GM18868 (cell line): ENCODE measurements at regions not wholly inside any gene's neighbourhood (a gene's known extent, or its start where the extent isn't known, plus 50 kb on each side); places are given as distances from the start of the nearest gene placed in this dataset.
A peak's percentile ranks its signal among the peaks of the same experiment; 100 is the strongest.
"Not testable (repeated sequence)": the region's sequence is repeated elsewhere in the genome, so short reads cannot be mapped to it uniquely, and the experiment has no call there.

Source experiments
- ATAC-seq: cut with Tn5 transposase; IDR thresholded peaks from one replicate; pipeline ENCODE4 v1.9.1; 2021; ENCODE audit warnings: mild to moderate bottlenecking, moderate library complexity; ENCODE audit not compliant: unreplicated experiment

DNA sequence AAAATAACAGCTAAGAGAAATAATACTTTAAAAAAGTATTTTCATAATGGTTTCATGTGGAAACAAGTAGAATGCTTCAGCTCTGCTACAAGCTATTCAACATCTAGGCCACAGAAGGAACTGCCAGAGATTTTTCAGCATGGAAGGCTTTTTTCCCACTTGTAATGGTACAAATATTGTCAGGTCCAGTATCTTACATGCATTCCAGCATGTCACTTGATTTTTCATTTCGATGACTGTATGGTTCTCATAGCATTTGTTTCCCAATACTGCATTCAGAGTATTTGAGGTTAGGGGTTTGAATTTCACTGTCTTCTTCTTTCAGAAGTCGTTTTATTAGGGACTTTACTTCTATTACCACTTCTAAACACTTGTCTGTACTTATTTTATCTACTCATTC is 1701.5 kb upstream of the FLRT2 start:
- no peak for ATAC-seq

DNA sequence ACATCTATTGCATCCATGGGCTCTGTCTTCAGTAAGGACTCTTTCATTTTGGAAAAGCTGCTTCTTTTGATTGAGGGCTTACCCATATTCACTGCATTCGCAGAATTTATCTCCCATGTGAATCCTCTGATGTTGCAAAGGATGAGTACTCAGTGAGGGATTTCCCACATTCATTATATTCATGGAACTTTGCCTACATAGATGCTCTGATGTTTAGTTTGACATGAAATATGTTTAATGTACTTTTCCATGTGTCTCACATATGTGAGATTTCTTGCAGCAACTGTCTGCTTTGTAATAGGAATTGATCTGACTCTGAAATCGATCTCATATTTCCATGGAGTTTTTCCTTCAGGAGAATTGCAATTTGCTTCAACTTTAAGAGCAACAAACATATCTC is 1699.6 kb upstream of the FLRT2 start:
- no peak for ATAC-seq

DNA sequence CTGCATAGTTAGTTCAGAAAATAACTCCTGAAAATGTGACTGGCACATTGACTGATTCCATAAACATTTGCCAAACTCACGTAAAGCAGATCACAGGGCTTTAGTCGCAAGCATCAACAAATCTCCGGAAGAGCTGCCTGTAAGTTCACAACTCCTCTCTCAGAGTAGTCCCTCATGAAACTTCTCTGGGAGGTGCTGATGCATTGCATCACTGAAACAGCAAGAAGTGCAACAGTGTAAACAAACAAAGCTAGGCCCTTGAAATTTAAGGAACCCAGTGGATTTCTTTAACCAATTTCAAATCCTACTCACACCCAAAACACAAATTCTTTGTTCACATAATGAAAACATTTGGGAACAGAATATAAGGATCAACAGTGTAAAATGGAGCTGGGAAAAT is 1691.7 kb upstream of the FLRT2 start:
- no peak for ATAC-seq

DNA sequence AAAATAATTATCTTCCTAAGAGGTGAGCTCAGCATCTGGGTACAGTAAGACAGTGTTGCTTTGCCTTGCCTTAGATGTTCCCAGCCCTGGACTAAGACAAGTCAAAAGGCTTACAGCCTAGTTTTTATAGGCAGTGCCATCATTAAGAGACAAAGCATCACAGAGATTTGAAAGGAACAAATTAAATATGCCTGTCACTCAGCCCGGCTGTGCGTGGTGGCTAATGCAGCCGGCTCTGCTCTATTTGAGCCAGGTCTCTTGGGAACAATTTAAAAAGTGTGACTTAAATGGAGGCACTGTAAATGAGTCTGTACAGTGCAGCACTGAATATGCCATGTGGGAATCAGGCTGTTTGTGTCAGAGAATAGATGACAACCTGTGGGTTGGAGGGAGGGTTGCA is 1687.4 kb upstream of the FLRT2 start:
- ATAC-seq = no peak

DNA sequence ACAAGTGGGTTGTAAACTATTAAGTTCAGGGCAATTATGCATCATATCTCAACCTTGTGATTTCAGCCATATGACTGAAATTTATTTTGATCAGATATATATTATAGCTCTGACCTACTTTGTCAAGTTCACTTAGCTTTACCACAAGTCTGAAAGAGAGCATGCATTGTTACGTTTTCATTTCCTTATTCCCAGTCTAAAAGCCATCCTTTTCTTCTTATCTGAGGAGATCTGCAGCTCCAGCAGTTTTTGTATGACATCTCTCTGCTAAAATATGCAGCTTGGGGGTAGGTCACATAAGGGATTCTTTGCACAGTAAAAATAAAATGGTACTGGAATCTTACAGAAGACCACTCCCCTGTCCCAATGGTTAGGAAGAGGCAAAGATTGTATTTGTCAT is 1682.8 kb upstream of the FLRT2 start:
- ATAC-seq = peak; percentile 68

DNA sequence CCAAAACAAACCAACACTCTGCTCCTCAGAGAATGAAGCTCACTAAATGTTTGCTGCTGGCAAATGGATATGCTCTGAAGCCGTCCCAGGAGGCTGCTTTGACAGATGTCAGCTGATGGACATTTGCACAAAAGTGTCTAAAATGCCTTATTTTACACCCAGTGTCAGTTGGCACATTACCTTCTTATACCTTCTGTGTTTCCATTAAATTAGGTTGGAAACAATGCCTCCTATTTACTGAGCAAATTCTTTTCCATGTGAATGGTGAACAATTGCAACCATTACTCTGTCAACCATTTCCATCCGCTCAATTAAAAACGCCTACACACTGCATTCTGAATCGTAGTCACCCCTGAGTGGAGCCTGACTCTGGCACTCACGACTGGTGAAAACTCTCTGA is 1679.9 kb upstream of the FLRT2 start:
- ATAC-seq = no peak

DNA sequence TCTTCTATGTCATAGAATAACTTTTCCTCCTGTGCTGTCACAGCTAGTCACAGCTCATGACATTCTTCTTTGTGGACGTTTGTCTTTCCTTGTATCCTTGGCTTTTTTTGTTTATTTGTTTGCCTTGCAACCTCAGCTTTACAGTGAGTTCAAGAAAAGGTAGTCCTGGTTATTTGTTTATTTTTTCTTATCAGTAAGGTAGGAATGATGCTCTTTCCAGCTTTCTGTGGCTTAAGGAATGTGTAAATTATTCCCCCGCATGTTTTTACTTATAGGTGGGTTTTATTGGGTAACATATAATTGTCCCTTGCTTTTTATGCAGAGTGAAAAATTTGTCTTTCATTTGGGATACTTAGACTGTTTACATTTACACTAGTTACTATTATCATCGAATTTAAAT is 1673.6 kb upstream of the FLRT2 start:
- no peak for ATAC-seq

DNA sequence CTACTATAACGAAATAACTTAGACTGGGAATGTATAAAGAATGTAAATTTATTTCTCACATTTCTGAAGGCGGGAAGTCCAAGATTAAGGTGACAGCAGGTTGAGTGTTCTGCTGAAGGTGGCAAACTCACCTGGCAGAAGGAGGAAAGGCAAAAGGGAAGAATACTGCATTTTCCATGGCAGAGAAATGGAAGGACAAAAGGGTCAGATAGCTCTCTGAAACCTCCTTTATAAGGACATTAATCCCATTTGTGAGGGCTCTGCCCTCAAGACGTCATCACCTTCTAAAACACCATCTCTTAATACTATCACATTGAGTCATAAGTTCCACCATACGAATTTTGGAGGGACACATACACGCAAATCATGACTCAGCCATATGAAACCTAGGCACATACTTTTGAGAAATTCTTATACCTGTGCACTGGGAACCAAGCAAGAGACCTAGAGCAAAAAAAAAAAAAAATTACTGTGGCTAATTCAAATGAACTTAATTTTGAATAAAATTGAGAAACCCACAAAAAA is 1669.3 kb upstream of the FLRT2 start:
- ATAC-seq = peak; percentile 58

DNA sequence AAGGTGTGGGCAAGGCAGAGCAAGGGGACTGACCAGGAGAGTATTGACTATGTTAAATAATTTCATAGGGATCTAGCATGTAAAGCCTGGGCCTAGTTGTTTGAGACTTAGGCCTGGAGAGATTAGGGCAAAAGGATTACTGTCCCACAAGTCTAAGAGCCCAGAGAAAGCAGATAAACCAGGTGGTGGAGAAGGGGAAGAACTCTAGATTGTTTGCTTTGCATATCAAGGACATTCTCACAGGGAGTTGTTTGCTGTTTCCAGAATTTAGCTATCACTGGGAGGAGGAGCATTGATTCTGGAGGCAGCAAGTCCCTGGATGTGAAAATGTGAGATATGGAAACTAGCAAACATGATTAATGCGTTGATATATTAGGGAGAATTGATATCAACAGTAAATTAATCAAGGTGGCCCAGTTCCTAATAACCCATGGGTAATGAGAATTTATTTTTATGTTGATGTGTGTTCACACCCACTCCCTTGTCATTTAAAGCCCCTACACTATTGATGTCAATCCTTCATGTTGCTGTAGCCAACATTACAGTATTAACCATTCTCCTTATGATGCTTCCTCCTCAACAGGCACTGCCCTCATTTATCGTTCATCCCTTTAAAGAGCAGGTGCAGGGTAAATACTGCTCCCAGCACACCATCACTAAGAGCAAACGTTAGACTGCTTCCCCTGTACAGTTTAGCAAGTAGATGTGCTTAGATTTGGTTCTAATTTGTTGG is 1666.7 kb upstream of the FLRT2 start:
- no peak for ATAC-seq

DNA sequence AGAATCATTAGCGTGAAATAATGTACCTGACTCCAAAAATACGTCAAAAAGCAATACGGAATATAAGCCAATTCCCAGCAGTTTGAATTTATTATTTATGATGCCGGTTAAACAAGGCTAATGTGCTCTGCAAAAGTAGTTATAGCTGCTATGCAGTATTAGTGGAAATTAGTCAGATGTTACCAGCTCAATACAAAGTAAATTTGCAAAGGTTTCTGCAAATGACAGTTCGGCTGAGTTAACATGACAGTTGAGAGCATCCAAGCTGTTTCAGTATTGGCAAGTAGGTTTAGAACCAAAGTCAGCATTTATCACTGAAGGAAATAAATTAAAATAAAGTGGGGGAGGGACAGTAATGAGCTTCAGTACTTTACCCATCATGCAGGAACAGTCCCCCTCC is 1665.8 kb upstream of the FLRT2 start:
- ATAC-seq = no peak

DNA sequence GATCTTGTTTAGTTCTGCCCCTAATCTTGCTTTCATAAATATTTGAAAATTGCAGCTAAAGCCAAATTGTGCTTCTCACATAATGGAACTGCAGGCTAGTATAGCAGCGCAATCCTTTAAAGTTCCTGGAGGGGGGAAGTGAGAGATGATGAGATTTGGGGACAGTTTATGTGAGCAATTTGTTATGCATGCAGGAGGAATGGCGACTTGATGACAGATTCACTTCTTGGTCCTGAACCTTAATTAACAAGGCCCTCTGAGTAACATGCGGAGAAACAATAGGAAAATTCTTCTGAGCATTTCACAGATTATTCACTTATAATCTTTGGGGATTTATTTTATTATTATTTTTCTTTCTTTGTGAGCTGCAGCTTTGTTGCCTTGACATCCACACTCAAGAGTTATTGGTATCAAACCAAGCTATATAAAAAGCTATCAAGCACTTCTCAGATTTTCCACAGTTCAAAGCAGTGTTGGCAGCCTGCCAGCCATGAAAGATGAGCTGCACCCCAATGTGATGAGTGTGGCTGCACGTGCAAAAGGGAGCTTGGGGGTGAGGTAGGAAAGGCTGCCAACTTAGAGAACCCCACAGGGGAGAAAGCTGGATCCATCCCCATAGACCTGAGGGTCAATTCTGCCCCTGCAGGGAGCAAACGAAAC is 1662.2 kb upstream of the FLRT2 start:
- no peak for ATAC-seq

DNA sequence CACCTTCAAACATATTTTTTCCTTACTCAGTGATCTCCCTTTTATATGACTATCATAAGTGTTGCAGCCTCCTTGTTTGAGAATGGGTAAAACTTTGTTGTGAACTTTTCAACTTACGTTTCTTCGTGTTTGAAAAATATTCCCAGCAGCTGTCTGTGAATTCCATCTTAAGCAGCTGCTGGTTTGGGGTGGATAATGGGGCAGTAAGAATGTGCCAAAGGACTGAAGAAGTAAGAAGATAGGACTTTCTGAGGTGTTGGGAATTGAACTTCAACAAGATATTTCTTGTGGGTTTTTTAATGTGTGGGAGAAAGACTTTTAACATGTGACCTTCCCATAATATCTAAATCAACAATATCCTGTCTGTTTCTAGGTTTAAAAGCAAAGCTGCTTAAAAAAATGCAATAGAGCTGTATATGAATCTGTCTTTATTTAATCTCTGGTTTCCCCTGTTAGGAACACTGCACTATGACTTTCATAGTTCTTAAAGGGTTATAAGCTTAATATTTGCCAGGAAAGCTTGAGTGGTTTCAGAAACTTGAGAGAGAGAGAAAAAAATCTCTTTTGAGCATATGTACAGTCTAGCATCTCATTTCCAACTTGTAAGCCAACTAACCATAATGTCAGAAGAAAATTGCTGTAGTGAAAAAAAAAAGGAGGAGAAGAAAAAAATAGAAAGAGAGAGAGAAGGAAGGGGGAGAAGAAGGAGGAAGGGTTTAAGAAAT is 1659.2 kb upstream of the FLRT2 start:
- no peak for ATAC-seq

DNA sequence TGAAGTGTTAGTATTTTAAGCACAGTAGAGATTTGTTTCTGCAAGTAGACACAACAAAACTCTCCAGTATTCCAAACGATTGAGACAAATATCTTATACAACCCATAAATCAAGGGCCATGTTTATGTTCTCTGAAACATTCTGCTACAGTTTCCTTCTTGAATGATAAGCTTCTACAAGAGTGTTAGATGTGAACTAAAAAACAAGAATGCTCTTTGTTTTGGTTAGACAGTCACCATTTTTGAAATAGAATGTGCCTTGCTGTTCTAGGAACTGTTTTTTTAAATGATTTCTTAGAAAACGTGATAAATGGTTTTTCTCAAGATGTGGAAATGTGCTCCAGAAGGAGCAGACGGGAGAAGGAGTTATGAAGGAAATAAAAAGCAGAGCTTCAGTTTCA is 1656.3 kb upstream of the FLRT2 start:
- no peak for ATAC-seq

DNA sequence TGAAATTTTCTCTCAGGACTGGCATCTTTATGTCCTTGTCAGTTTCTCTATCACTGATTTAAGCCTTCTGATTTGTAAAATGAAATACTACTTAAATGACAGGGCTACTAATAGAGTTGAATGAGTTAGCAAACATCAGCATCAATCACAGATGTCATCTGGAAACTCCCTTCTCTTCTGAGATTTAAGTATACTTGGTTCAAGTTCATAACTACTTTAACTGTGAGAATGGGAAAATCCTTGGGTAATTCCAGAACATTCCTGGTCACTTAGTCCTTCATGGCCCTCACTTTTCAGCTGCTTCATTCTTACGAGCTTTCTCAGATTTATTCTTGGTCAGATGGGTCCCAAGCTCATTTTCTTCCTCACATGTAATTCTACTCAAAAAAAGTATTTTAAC is 1655.3 kb upstream of the FLRT2 start:
- ATAC-seq = peak; percentile 85

DNA sequence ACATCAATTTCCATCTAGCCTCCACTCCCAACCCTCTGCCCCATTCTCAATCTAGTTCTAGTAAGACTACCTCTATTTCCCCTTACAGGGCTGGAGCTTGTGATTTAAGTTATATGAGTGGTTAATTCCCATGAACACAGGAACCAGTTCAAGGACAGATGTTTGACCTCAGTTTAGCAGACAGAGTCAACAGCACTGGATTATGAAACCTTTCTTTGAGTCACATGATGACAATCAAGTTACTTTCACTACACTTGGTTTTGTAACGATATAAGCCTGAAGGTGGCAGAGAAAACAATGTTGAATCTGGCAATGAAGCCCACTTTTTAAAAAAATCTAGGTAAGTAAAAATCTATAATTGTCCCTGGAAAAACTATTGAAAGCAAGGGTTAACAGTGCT is 1646.2 kb upstream of the FLRT2 start:
- peak; percentile 40 for ATAC-seq

DNA sequence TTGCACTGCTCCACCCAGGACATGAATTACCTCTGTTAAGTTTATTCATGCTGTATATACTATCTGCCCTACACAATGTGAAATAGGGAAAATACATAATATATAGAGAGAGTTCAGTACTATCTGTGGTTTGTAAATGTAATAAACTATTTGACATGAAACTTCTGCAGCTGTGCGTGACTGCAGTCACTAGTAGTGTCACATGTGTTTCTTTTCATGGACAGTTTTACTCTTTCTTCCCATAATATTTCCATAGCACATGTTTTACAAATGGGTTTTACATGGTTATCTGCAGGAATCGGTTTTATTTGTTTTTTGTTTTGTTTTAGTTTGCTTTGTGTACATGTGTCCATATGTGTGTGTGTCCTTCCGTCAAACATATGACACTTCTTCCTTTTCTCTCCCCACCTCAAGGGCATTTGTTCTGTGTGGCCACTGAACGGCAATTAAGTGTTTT is 1644.1 kb upstream of the FLRT2 start:
- ATAC-seq = peak; percentile 83

DNA sequence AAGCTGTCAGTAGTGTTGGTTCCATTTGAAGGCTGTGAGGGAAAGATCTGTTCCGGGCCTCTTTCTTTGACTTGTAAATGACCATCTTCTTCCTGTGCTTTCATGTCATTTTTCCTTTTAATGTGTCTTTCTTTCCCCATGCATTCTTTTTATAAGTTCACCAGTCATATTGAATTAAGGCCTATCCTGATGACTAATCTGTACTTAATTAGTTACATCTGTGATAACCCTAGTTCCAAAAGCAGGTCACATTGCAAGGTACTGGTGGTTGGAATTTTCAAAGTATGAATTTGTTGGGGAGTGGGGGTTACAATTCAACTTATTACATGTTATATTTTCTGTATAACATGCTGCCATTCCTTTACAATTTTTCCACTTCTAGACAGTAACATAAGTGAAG is 1642.1 kb upstream of the FLRT2 start:
- ATAC-seq = no peak

DNA sequence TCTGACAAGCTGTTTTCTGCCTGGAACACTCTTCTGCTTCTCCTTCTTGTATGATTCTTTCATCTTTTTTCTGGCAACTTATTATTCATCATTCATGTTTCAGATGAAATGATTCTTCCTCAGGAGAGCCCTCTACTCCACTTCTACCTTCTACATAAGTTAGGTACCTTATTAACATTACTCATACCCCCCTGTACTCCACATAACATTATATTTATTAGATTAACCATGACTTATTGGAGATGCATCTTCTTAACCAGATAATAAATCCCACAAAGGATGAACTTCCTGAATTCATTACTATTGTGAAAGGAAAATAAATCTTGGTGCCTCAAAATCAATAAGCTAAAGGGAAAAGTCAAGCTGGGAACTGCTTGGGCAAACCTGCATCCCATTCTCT is 1636.5 kb upstream of the FLRT2 start:
- no peak for ATAC-seq

DNA sequence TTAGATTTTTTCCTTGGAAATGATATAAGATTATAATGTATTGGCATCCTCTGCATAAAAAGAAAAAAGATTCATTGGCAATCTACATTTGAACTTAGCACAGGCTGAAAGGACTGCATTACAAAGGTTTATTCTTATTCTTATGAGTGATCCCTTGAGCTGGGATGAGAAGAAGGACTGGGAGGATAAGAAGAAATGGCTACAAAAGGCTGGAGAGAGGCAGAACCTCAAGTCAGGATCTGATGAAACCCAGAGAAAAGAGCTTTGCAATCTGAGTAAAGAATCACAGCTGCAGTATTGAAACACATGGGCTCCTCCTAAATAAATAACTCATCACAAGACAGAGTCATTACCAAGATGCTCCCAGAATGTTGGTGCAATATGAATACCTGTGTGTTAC is 1635.4 kb upstream of the FLRT2 start:
- no peak for ATAC-seq

DNA sequence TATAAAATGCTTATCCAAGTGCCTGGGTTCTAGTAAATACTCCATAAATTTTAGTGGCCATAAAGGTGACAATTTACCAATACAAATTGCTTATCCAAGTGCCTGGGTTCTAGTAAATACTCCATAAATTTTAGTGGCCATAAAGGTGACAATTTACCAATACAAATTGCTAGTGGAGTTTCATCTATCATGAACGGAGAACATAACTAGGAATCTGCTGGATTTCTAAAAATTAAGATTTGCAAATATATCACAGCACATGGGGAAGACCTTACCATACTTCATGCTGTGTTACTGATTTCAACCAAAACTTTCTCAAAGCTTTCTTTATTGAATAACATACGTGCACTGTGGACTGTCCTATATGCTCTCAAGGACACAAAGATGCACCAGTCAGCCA is 1631.4 kb upstream of the FLRT2 start:
- ATAC-seq = not testable (repeated sequence)

DNA sequence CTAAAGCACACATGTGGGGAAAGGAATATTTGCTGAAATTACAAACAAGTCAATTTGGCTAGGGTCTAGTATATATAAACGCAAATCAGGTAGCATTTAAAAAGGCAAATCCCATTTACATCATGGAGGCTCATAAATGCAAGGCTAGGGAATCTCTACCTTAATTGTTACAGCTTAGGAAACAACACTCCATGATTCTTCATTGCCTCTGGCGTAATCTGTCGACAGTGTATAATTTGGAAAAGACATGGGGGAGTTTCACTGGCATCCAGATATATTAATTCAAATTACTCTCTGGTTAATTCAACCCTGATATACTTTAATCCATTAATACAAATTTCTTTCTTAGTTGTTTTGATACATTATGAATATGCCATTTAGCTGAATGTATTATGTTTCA is 1630.2 kb upstream of the FLRT2 start:
- ATAC-seq = no peak

DNA sequence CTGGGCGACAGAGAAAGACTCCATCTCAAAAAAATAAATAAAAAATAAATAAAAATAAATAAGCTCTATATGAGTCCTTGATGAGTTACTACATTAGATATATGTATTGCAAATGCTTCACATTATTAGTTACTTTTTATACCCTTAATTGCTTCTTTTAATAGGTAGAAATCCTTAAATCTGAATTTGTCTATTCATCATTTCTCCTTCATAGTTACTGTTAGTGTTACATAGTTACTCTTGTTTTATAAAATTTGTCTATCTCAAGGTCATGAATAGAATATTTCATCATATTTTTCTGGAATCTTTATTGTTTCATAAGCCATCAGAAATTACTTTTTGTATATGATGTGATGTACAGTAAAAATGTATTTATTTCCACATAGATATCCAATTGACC is 1624.8 kb upstream of the FLRT2 start:
- ATAC-seq = no peak
